ENCODE measurements at regions not wholly inside any gene's neighbourhood (a gene's known extent, or its start where the extent isn't known, plus 50 kb on each side); places are given as distances from the start of the nearest gene placed in this dataset.

- Mint-ChIP-seq H3K27me3 (peaks cover 53% of the 10 kb centered on the region), H3K36me3 (ENCODE audit: low read depth) (no peaks in the 10 kb centered on the region)
- H3K36me3 ChIP-seq (ENCODE audit: insufficient read depth, low read length): no peaks in the 10 kb centered on the region
Measured at GRCh38 chr15:60272623-60273022, 125.2 kb downstream of the ANXA2 start.

GRCh38 chr15:60275624-60276023 is 122.2 kb downstream of the ANXA2 start:
- ChIA-PET CTCF (no interaction called here), POLR2A (no interaction called here)
- Histone ChIP-seq H3K4me1 (ENCODE audit: insufficient read depth, low read length) (no peaks in the 10 kb centered on the region), H3K27me3 (ENCODE audit: control insufficient read depth in 1 of 2, insufficient read depth in 2 of 2, low read length in 2 of 2) (peaks cover 0 to 12% of the 10 kb centered on the region in 2 experiments), H3K4me3 (ENCODE audit: low read length) (no peak overlapping the region), H3K36me3 (ENCODE audit: insufficient read depth, low read length) (no peaks in the 10 kb centered on the region), H3K27ac (ENCODE audit: low read depth in 1 of 2, low read length in 2 of 2) (no peak overlapping the region), H3K9me3 (ENCODE audit: control insufficient read depth in 1 of 2, insufficient read depth in 1 of 2, low read length in 2 of 2) (peaks cover 9 to 12% of the 10 kb centered on the region in 2 experiments)
- no peak overlapping the region for H3K27ac Mint-ChIP-seq
- intact Hi-C loops (cut with DNase I, micrococcal nuclease): no loop called here
- H3K4me3 Mint-ChIP-seq: no peak overlapping the region
- H3K36me3 Mint-ChIP-seq (ENCODE audit: low read depth): no peaks in the 10 kb centered on the region
- TF ChIP-seq, protein P1, sequence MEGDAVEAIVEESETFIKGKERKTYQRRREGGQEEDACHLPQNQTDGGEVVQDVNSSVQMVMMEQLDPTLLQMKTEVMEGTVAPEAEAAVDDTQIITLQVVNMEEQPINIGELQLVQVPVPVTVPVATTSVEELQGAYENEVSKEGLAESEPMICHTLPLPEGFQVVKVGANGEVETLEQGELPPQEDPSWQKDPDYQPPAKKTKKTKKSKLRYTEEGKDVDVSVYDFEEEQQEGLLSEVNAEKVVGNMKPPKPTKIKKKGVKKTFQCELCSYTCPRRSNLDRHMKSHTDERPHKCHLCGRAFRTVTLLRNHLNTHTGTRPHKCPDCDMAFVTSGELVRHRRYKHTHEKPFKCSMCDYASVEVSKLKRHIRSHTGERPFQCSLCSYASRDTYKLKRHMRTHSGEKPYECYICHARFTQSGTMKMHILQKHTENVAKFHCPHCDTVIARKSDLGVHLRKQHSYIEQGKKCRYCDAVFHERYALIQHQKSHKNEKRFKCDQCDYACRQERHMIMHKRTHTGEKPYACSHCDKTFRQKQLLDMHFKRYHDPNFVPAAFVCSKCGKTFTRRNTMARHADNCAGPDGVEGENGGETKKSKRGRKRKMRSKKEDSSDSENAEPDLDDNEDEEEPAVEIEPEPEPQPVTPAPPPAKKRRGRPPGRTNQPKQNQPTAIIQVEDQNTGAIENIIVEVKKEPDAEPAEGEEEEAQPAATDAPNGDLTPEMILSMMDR (IDR thresholded peaks at IDR 0.05): no peak
- DNase-seq: no peak
- H3K9me3 Mint-ChIP-seq: peaks cover 5% of the 10 kb centered on the region
- no peak for ATAC-seq (ENCODE audit: poor library complexity)
- peaks cover 49% of the 10 kb centered on the region for H3K27me3 Mint-ChIP-seq
- H3K4me1 Mint-ChIP-seq (ENCODE audit: low read depth): no peaks in the 10 kb centered on the region

More at GRCh38 chr15:60272623-60273022, 125.2 kb downstream of the ANXA2 start:
- intact Hi-C loops (cut with DNase I, micrococcal nuclease): no loop called here
- H3K4me1 Mint-ChIP-seq (ENCODE audit: low read depth): no peaks in the 10 kb centered on the region
- no peak for DNase-seq
- H3K4me1 ChIP-seq (ENCODE audit: insufficient read depth, low read length): no peaks in the 10 kb centered on the region
- no peak overlapping the region for H3K4me3 ChIP-seq (ENCODE audit: low read length)
- H3K27ac ChIP-seq (ENCODE audit: low read depth in 1 of 2, low read length in 2 of 2): no peak overlapping the region
- H3K9me3 Mint-ChIP-seq: peaks cover 5% of the 10 kb centered on the region
- no peak overlapping the region for H3K4me3 Mint-ChIP-seq
- H3K9me3 ChIP-seq (ENCODE audit: control insufficient read depth in 1 of 2, insufficient read depth in 1 of 2, low read length in 2 of 2): peaks cover 9 to 12% of the 10 kb centered on the region in 2 experiments
- no peak overlapping the region for H3K27ac Mint-ChIP-seq
- ATAC-seq (ENCODE audit: poor library complexity): no peak
- ChIA-PET CTCF (interaction anchor here (1.6 kb wide), 1 partner anchor 13 kb away, joined by 3 read pairs; no protein-coding TSS in a partner anchor), POLR2A (no interaction called here)
- H3K27me3 ChIP-seq (ENCODE audit: control insufficient read depth in 1 of 2, insufficient read depth in 2 of 2, low read length in 2 of 2): peaks cover 0 to 12% of the 10 kb centered on the region in 2 experiments
- TF ChIP-seq, protein P1 (IDR thresholded peaks at IDR 0.05): no peak

DNA sequence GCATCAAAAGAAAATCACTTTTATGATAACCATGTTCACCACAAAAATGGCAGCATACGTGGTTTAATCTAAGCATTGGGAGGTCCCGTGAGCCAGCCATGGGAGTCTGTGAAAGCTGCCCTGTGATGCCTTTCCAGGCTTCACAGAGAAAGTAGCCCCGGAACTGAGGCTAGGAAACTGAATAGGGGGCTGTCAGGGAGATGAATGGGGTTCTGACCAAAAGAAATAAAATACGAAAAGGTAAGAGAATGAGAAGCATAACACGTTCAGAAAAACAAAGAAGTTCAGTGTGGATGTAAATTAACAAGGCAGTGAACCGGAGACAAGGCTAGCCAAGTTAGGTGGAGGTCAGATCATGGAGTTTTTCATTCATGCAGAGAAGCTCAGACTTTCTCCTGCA is 118.9 kb downstream of the ANXA2 start:
- no peaks in the 10 kb centered on the region for H3K36me3 Mint-ChIP-seq (ENCODE audit: low read depth)
- TF ChIP-seq, protein P1 (IDR thresholded peaks at IDR 0.05): no peak
- H3K9me3 ChIP-seq (ENCODE audit: control insufficient read depth in 1 of 2, insufficient read depth in 1 of 2, low read length in 2 of 2): peaks cover 4 to 12% of the 10 kb centered on the region in 2 experiments
- CTCF ChIA-PET: no interaction called here
- H3K9me3 Mint-ChIP-seq: peaks cover 5% of the 10 kb centered on the region
- no peaks in the 10 kb centered on the region for H3K4me1 Mint-ChIP-seq (ENCODE audit: low read depth)
- POLR2A ChIA-PET: no interaction called here
- H3K4me1 ChIP-seq (ENCODE audit: insufficient read depth, low read length): no peaks in the 10 kb centered on the region
- H3K27me3 ChIP-seq (ENCODE audit: control insufficient read depth in 1 of 2, insufficient read depth in 2 of 2, low read length in 2 of 2): peaks cover 7 to 9% of the 10 kb centered on the region in 2 experiments
- intact Hi-C loops (cut with DNase I, micrococcal nuclease): no loop called here
- H3K27me3 Mint-ChIP-seq: peaks cover 49% of the 10 kb centered on the region
- H3K4me3 Mint-ChIP-seq: no peak overlapping the region
- no peaks in the 10 kb centered on the region for H3K36me3 ChIP-seq (ENCODE audit: insufficient read depth, low read length)
- no peak overlapping the region for H3K27ac ChIP-seq (ENCODE audit: low read depth in 1 of 2, low read length in 2 of 2)
- no peak overlapping the region for H3K4me3 ChIP-seq (ENCODE audit: low read length)
- ATAC-seq (ENCODE audit: poor library complexity): no peak
- no peak for DNase-seq
- H3K27ac Mint-ChIP-seq: no peak overlapping the region
